ENCODE measurements at regions not wholly inside any gene's neighbourhood (a gene's known extent, or its start where the extent isn't known, plus 50 kb on each side); places are given as distances from the start of the nearest gene placed in this dataset.
"Not testable (repeated sequence)": the region's sequence is repeated elsewhere in the genome, so short reads cannot be mapped to it uniquely, and the experiment has no call there.

- no CpG with 5 or more reads among the region's 5 CpGs for WGBS (ENCODE audit: insufficient coverage, low lambda C conversion rate)
Observed at GRCh38 chr10:28391283-28391682, 88.4 kb upstream of the MPP7 start.

GRCh38 chr10:28393956-28394568, 91.2 kb upstream of the MPP7 start:
- Histone ChIP-seq H3K27ac (ENCODE audit: low read length) (no peak overlapping the region), H3K27me3 (ENCODE audit: control insufficient read depth, insufficient read depth, low read length) (no peaks in the 10 kb centered on the region), H3K36me3 (ENCODE audit: control insufficient read depth, insufficient read depth, low read length) (no peaks in the 10 kb centered on the region), H3K4me3 (ENCODE audit: low read length) (no peak overlapping the region), H3K4me1 (ENCODE audit: control insufficient read depth, insufficient read depth, low read length) (no peaks in the 10 kb centered on the region), H3K9me3 (ENCODE audit: control insufficient read depth, low read depth, low read length) (no peaks in the 10 kb centered on the region)
- WGBS (ENCODE audit: insufficient coverage, low lambda C conversion rate), result 25% methylated on average over 2 of the region's 8 CpGs
- peak; percentile 34 to 53 for DNase-seq

More at GRCh38 chr10:28391283-28391682, 88.4 kb upstream of the MPP7 start:
- H3K27me3 ChIP-seq (ENCODE audit: control insufficient read depth, insufficient read depth, low read length), result no peaks in the 10 kb centered on the region
- H3K27ac ChIP-seq (ENCODE audit: low read length), result no peak overlapping the region
- no peaks in the 10 kb centered on the region for H3K4me1 ChIP-seq (ENCODE audit: control insufficient read depth, insufficient read depth, low read length)
- DNase-seq, result no peak
- no peaks in the 10 kb centered on the region for H3K9me3 ChIP-seq (ENCODE audit: control insufficient read depth, low read depth, low read length)
- H3K4me3 ChIP-seq (ENCODE audit: low read length), result no peak overlapping the region
- H3K36me3 ChIP-seq (ENCODE audit: control insufficient read depth, insufficient read depth, low read length), result no peaks in the 10 kb centered on the region

- DNase-seq, result no peak
- Histone ChIP-seq H3K9me3 (ENCODE audit: control insufficient read depth, low read depth, low read length) (no peaks in the 10 kb centered on the region), H3K4me1 (ENCODE audit: control insufficient read depth, insufficient read depth, low read length) (peaks cover 8% of the 10 kb centered on the region), H3K27ac (ENCODE audit: low read length) (no peak overlapping the region), H3K27me3 (ENCODE audit: control insufficient read depth, insufficient read depth, low read length) (no peaks in the 10 kb centered on the region), H3K4me3 (ENCODE audit: low read length) (no peak overlapping the region), H3K36me3 (ENCODE audit: control insufficient read depth, insufficient read depth, low read length) (no peaks in the 10 kb centered on the region)
- 85% methylated on average over 4 of the region's 4 CpGs for WGBS (ENCODE audit: insufficient coverage, low lambda C conversion rate)
Observed at GRCh38 chr10:28396331-28396730, 93.5 kb upstream of the MPP7 start.

GRCh38 chr10:28397229-28397628, 94.4 kb upstream of the MPP7 start:
- H3K4me3 ChIP-seq (ENCODE audit: low read length), result no peak overlapping the region
- WGBS (ENCODE audit: insufficient coverage, low lambda C conversion rate), result 81% methylated on average over 3 of the region's 6 CpGs
- no peaks in the 10 kb centered on the region for H3K9me3 ChIP-seq (ENCODE audit: control insufficient read depth, low read depth, low read length)
- DNase-seq, result no peak
- no peak overlapping the region for H3K27ac ChIP-seq (ENCODE audit: low read length)
- H3K27me3 ChIP-seq (ENCODE audit: control insufficient read depth, insufficient read depth, low read length), result no peaks in the 10 kb centered on the region
- no peaks in the 10 kb centered on the region for H3K36me3 ChIP-seq (ENCODE audit: control insufficient read depth, insufficient read depth, low read length)
- peaks cover 8% of the 10 kb centered on the region for H3K4me1 ChIP-seq (ENCODE audit: control insufficient read depth, insufficient read depth, low read length)

- Histone ChIP-seq H3K36me3 (ENCODE audit: control insufficient read depth, insufficient read depth, low read length) (no peaks in the 10 kb centered on the region), H3K4me3 (ENCODE audit: low read length) (no peak overlapping the region), H3K4me1 (ENCODE audit: control insufficient read depth, insufficient read depth, low read length) (peaks cover 8% of the 10 kb centered on the region), H3K27ac (ENCODE audit: low read length) (peak overlapping the region; percentile 32), H3K9me3 (ENCODE audit: control insufficient read depth, low read depth, low read length) (no peaks in the 10 kb centered on the region), H3K27me3 (ENCODE audit: control insufficient read depth, insufficient read depth, low read length) (no peaks in the 10 kb centered on the region)
- peak; percentile 63 to 90 for DNase-seq
- 33% methylated on average over 2 of the region's 9 CpGs for WGBS (ENCODE audit: insufficient coverage, low lambda C conversion rate)
Observed at GRCh38 chr10:28400176-28400575, 97.3 kb upstream of the MPP7 start.

- Histone ChIP-seq H3K4me3 (ENCODE audit: low read length) (no peak overlapping the region), H3K27me3 (ENCODE audit: control insufficient read depth, insufficient read depth, low read length) (no peaks in the 10 kb centered on the region), H3K9me3 (ENCODE audit: control insufficient read depth, low read depth, low read length) (no peaks in the 10 kb centered on the region), H3K27ac (ENCODE audit: low read length) (no peak overlapping the region), H3K4me1 (ENCODE audit: control insufficient read depth, insufficient read depth, low read length) (peaks cover 8% of the 10 kb centered on the region), H3K36me3 (ENCODE audit: control insufficient read depth, insufficient read depth, low read length) (no peaks in the 10 kb centered on the region)
- no peak for DNase-seq
- 100% methylated on average over 2 of the region's 5 CpGs for WGBS (ENCODE audit: insufficient coverage, low lambda C conversion rate)
Observed at GRCh38 chr10:28400681-28401080, 97.8 kb upstream of the MPP7 start.

- H3K4me1 ChIP-seq (ENCODE audit: control insufficient read depth, insufficient read depth, low read length); H3K27ac ChIP-seq (ENCODE audit: low read length); H3K27me3 ChIP-seq (ENCODE audit: control insufficient read depth, insufficient read depth, low read length); H3K4me3 ChIP-seq (ENCODE audit: low read length); DNase-seq; H3K9me3 ChIP-seq (ENCODE audit: control insufficient read depth, low read depth, low read length); H3K36me3 ChIP-seq (ENCODE audit: control insufficient read depth, insufficient read depth, low read length): not testable (repeated sequence)
- 100% methylated on average over 1 of the region's 7 CpGs for WGBS (ENCODE audit: insufficient coverage, low lambda C conversion rate)
Observed at GRCh38 chr10:28402611-28403073, 99.8 kb upstream of the MPP7 start.

GRCh38 chr10:28403090-28403489, 100.2 kb upstream of the MPP7 start:
- no peak for DNase-seq
- peaks cover 8% of the 10 kb centered on the region for H3K4me1 ChIP-seq (ENCODE audit: control insufficient read depth, insufficient read depth, low read length)
- no peak overlapping the region for H3K27ac ChIP-seq (ENCODE audit: low read length)
- WGBS (ENCODE audit: insufficient coverage, low lambda C conversion rate), result 67% methylated on average over 1 of the region's 2 CpGs
- H3K9me3 ChIP-seq (ENCODE audit: control insufficient read depth, low read depth, low read length), result no peaks in the 10 kb centered on the region
- no peaks in the 10 kb centered on the region for H3K27me3 ChIP-seq (ENCODE audit: control insufficient read depth, insufficient read depth, low read length)
- H3K4me3 ChIP-seq (ENCODE audit: low read length), result no peak overlapping the region
- no peaks in the 10 kb centered on the region for H3K36me3 ChIP-seq (ENCODE audit: control insufficient read depth, insufficient read depth, low read length)

- no peak for DNase-seq
- 92% methylated on average over 3 of the region's 4 CpGs for WGBS (ENCODE audit: insufficient coverage, low lambda C conversion rate)
Observed at GRCh38 chr10:28408237-28408777, 105.4 kb upstream of the MPP7 start.

GRCh38 chr10:28410420-28411135, 107.7 kb upstream of the MPP7 start:
- WGBS (ENCODE audit: insufficient coverage, low lambda C conversion rate), result no CpG with 5 or more reads among the region's 4 CpGs
- no peak overlapping the region for H3K4me3 ChIP-seq (ENCODE audit: low read length)
- no peaks in the 10 kb centered on the region for H3K36me3 ChIP-seq (ENCODE audit: control insufficient read depth, insufficient read depth, low read length)
- no peak overlapping the region for H3K27ac ChIP-seq (ENCODE audit: low read length)
- H3K27me3 ChIP-seq (ENCODE audit: control insufficient read depth, insufficient read depth, low read length), result no peaks in the 10 kb centered on the region
- no peaks in the 10 kb centered on the region for H3K4me1 ChIP-seq (ENCODE audit: control insufficient read depth, insufficient read depth, low read length)
- no peaks in the 10 kb centered on the region for H3K9me3 ChIP-seq (ENCODE audit: control insufficient read depth, low read depth, low read length)
- DNase-seq, result peak in 1 of 2 donors; percentile 17

More at GRCh38 chr10:28408237-28408777, 105.4 kb upstream of the MPP7 start:
- Histone ChIP-seq H3K4me3 (ENCODE audit: low read length) (no peak overlapping the region), H3K27ac (ENCODE audit: low read length) (no peak overlapping the region), H3K9me3 (ENCODE audit: control insufficient read depth, low read depth, low read length) (no peaks in the 10 kb centered on the region), H3K4me1 (ENCODE audit: control insufficient read depth, insufficient read depth, low read length) (no peaks in the 10 kb centered on the region), H3K36me3 (ENCODE audit: control insufficient read depth, insufficient read depth, low read length) (no peaks in the 10 kb centered on the region), H3K27me3 (ENCODE audit: control insufficient read depth, insufficient read depth, low read length) (no peaks in the 10 kb centered on the region)
